ENCODE measurements at regions not wholly inside any gene's neighbourhood (a gene's known extent, or its start where the extent isn't known, plus 50 kb on each side); places are given as distances from the start of the nearest gene placed in this dataset.

DNA sequence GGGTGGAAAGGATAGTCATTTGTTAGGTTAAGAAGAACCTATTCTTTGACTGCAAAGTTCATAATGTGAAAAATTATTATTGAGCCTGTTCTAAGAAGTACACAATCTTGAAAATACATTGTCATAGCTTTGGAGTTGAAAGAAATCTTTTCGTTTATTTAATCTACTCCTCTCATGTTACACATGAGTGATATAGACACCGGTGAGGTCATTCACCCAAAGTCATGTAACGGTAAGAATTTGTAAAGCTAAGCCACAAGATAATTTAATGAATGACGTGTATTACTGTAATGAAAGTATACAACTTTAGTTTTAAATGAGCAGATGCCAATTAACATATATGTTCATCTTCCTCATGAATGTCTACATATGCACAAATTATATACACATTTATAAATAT, 284.1 kb upstream of the PDE4D start:
- no peaks in the 10 kb centered on the region for H3K36me3 ChIP-seq (ENCODE audit: control insufficient read depth, insufficient read depth, low read length)
- ChIA-PET CTCF (no interaction called here), POLR2A (no interaction called here)
- H3K9me3 Mint-ChIP-seq (ENCODE audit: unreplicated experiment), result peaks cover 17% of the 10 kb centered on the region
- H3K36me3 Mint-ChIP-seq (ENCODE audit: insufficient read depth, unreplicated experiment), result no peaks in the 10 kb centered on the region
- DNase-seq, result no peak
- no peak overlapping the region for H3K4me3 ChIP-seq (ENCODE audit: low read depth, low read length)
- intact Hi-C loops (cut with micrococcal nuclease; ENCODE audit: unreplicated experiment), result no loop called here
- H3K4me1 Mint-ChIP-seq (ENCODE audit: low read depth, unreplicated experiment), result no peaks in the 10 kb centered on the region
- no peak for TF ChIP-seq CTCF (IDR thresholded peaks at IDR 0.05; ENCODE audit: insufficient read depth in 1 of 2, low read depth in 1 of 2, low read length in 1 of 2, severe bottlenecking in 1 of 2, unreplicated experiment in 1 of 2)
- no peaks in the 10 kb centered on the region for H3K27me3 ChIP-seq (replicated peaks; ENCODE audit: control insufficient read depth, insufficient read depth, low read length)
- peaks cover 2% of the 10 kb centered on the region for H3K27me3 Mint-ChIP-seq (ENCODE audit: insufficient read depth, unreplicated experiment)
- H3K9me3 ChIP-seq, result peaks cover 5% of the 10 kb centered on the region; the same call in 1 of the 2 replicates
- H3K4me1 ChIP-seq, result no peaks in the 10 kb centered on the region
- no TSS peak for BruUV-seq (replicated peaks)
- no peak overlapping the region for H3K27ac Mint-ChIP-seq (ENCODE audit: unreplicated experiment)
- no peak overlapping the region for H3K4me3 Mint-ChIP-seq (ENCODE audit: unreplicated experiment)

- Mint-ChIP-seq H3K27me3 (ENCODE audit: insufficient read depth, unreplicated experiment) (peaks cover 4% of the 10 kb centered on the region), H3K9me3 (ENCODE audit: unreplicated experiment) (peaks cover 17% of the 10 kb centered on the region), H3K36me3 (ENCODE audit: insufficient read depth, unreplicated experiment) (no peaks in the 10 kb centered on the region), H3K4me1 (ENCODE audit: low read depth, unreplicated experiment) (no peaks in the 10 kb centered on the region), H3K4me3 (ENCODE audit: unreplicated experiment) (no peak overlapping the region), H3K27ac (ENCODE audit: unreplicated experiment) (no peak overlapping the region)
- Histone ChIP-seq H3K4me3 (ENCODE audit: low read depth, low read length) (no peak overlapping the region), H3K27me3 (replicated peaks; ENCODE audit: control insufficient read depth, insufficient read depth, low read length) (no peaks in the 10 kb centered on the region), H3K9me3 (peaks cover 5% of the 10 kb centered on the region; the same call in 1 of the 2 replicates), H3K36me3 (ENCODE audit: control insufficient read depth, insufficient read depth, low read length) (no peaks in the 10 kb centered on the region), H3K4me1 (no peaks in the 10 kb centered on the region)
- no peak for TF ChIP-seq CTCF (IDR thresholded peaks at IDR 0.05; ENCODE audit: insufficient read depth in 1 of 2, low read depth in 1 of 2, low read length in 1 of 2, severe bottlenecking in 1 of 2, unreplicated experiment in 1 of 2)
- ChIA-PET POLR2A (no interaction called here), CTCF (interaction anchor here (0.6 kb wide), 1 partner anchor 399 kb away, joined by 5 read pairs; no protein-coding TSS in a partner anchor)
- intact Hi-C loops (cut with micrococcal nuclease; ENCODE audit: unreplicated experiment), result no loop called here
- no peak for DNase-seq
- no TSS peak for BruUV-seq (replicated peaks)
Measured at GRCh38 chr5:60173667-60174066, 280.1 kb upstream of the PDE4D start.

GRCh38 chr5:60163762-60164161, 270.2 kb upstream of the PDE4D start:
- Histone ChIP-seq H3K9me3 (no peaks in the 10 kb centered on the region), H3K36me3 (ENCODE audit: control insufficient read depth, insufficient read depth, low read length) (no peaks in the 10 kb centered on the region), H3K27me3 (replicated peaks; ENCODE audit: control insufficient read depth, insufficient read depth, low read length) (no peaks in the 10 kb centered on the region), H3K4me3 (ENCODE audit: low read depth, low read length) (no peak overlapping the region), H3K4me1 (no peaks in the 10 kb centered on the region)
- H3K36me3 Mint-ChIP-seq (ENCODE audit: insufficient read depth, unreplicated experiment), result no peaks in the 10 kb centered on the region
- peaks cover 3% of the 10 kb centered on the region for H3K27me3 Mint-ChIP-seq (ENCODE audit: insufficient read depth, unreplicated experiment)
- CTCF ChIA-PET, result no interaction called here
- no peak for DNase-seq
- no peaks in the 10 kb centered on the region for H3K9me3 Mint-ChIP-seq (ENCODE audit: unreplicated experiment)
- no peak overlapping the region for H3K27ac Mint-ChIP-seq (ENCODE audit: unreplicated experiment)
- no peak for TF ChIP-seq CTCF (IDR thresholded peaks at IDR 0.05; ENCODE audit: insufficient read depth in 1 of 2, low read depth in 1 of 2, low read length in 1 of 2, severe bottlenecking in 1 of 2, unreplicated experiment in 1 of 2)
- POLR2A ChIA-PET, result no interaction called here
- BruUV-seq (replicated peaks), result no TSS peak
- H3K4me3 Mint-ChIP-seq (ENCODE audit: unreplicated experiment), result no peak overlapping the region
- intact Hi-C loops (cut with micrococcal nuclease; ENCODE audit: unreplicated experiment), result no loop called here
- no peaks in the 10 kb centered on the region for H3K4me1 Mint-ChIP-seq (ENCODE audit: low read depth, unreplicated experiment)
